GM18520 (cell line): ENCODE measurements at regions not wholly inside any gene's neighbourhood (a gene's known extent, or its start where the extent isn't known, plus 50 kb on each side); places are given as distances from the start of the nearest gene placed in this dataset.
"Not testable (repeated sequence)": the region's sequence is repeated elsewhere in the genome, so short reads cannot be mapped to it uniquely, and the experiment has no call there.

Experiments
- ATAC-seq: cut with Tn5 transposase; IDR thresholded peaks from one replicate; pipeline ENCODE4 v1.9.1; 2021; ENCODE audit not compliant: unreplicated experiment

DNA sequence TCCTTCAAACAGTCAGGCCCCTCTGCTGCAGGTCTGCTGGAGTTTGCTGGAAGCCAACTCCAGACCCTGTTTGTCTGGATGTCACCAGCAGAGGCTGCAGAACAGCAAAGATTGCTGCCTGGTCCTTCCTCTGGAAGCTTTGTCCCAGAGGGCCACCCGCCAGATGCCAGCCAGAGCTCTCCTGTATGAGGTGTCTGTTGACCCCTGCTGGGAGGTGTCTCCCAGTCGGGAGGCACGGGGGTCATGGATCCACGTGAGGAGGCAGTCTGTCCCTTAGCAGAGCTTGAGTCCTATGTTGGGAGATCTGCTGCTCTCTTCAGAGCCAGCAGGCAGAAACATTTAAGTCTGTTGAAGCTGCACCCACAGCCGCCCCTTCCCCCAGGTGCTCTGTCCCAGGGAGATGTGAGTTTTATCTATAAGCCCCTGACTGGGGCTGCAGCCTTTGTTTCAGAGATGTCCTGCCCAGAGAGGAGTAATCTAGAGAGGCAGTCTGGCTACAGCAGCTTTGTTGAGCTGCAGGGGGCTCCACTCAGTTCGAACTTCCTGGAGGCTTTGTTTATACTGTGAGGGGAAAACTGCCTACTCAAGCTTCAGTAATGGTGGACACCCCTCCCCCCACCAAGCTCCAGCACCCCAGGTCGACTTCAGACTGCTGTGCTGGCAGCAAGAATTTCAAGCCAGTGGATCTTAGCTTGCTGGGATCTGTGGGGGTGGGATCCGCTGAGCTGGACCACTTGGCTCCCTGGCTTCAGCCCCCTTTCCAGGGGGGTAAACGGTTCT lies 72.1 kb downstream of the OGFRL1 start:
- not testable (repeated sequence) for ATAC-seq

DNA sequence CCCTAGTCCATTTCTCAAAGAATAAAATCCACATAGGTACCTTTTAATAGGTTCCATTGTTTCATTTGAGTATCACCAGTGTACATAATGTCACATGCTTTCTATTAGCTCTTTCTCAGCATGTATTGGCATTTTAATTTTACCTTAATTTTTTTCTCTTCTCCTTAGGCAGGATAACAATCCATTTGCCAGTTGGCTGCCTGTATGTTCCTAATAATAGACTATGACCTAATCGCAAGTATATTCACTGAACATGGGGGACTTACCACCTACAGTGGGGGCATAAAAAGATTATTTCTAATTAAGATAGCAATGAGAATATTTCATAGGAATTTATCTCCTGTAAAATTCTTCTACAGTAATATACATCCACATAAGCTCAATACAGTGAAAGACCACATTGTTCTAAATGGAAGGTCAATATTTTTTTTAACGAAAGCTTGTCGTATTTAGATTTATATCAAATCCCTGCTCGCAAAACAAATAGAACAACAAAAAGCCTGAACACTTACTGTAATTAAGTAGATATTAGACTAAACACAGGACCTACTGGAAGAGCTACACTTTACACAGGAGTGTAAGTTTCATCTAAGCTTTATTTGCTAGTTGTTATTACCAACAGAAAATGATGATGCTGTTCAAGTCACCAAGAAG lies 76.4 kb downstream of the OGFRL1 start:
- no peak for ATAC-seq

DNA sequence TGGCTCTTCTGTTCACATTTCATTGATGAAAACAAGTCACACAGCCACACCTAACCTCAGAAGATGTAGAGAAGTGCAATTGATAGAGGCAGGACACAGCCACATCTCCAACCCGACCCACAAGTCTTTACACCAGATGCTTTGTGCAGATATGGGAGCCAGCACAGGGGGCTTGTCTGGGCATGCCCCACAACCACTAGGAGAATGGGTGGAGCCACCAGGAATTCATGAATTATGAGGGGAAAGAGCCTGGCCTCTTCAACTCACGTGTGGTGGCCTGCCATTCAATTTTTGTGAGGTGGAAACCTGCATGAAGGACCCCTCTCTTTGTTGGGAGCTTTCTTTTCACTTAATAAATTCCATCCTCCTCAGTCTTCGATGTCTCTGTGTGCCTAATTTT lies 79.1 kb downstream of the OGFRL1 start:
- ATAC-seq: no peak

DNA sequence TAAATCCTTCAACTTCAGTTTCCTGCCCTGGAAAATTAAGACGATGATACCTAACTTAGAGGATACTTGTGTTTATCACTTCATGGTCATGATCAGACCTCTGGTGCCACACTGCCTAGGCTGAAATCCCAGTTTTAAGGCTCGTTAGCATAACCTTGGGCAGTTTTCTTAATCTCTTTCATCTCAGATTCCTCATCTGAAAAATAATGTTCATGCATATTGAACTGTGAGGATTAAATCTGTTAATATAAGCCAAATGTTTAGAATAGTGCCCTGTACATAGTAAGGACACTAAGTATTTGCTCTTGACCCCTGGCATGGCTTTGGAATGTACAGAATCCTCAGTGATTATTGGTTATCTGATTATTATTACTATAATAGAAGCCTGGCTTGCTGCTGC lies 79.7 kb downstream of the OGFRL1 start:
- ATAC-seq: no peak

DNA sequence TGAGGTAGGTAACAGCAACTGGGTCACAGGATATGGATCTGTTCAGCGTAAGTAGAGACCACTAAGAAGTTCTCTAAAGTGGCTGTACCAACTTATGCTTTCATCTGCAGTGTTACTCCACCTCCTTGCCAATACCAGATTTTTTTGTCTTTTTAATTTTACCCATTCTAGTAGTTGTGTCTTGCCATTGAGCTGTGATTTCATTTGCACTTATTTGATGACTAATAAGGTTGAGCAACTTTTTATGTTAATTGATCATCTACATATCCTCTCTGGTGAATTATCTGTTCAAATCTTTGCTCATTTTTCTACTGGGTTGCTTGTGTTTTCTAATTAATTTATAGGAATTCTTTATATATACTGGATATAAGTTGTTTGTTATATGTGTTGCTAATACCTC lies 82.9 kb downstream of the OGFRL1 start:
- ATAC-seq: no peak

DNA sequence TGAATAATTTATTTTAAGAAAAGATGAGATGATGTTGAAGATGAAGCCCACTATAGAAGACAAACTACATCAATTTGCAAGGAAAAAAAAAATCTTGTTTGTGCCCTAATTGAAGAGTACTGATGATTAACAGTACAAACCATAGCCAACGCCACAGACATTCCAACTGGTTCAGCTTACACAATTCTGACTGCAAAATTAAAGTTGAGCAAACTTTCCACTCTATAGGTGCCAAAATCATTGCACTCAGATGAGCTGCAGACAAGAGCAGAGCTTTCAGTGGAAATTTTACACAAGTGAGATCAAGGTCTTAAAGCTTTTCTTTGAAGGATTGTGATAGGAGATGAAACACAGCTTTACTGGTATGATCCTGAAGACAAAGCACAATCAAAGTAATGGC lies 85.3 kb downstream of the OGFRL1 start:
- ATAC-seq: no peak

DNA sequence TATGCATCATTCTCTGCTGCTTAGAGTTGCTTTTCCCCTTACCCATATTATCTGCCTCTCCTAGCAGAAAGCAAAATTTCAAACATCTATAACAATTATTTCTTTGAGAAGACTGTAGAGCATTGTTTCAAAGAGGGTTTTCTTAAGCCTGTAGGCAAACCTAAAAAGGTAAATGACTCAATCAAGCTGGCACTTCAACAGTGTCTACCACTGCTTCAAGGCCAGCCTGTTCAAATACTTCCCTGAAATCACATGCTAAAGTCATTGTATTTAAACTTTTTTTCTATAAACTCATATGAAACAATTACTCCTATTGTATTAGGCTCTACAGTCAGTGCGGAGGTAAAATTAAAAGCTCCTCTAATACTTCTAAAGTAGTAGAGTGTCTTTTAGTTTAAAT lies 87.1 kb downstream of the OGFRL1 start:
- ATAC-seq: no peak

DNA sequence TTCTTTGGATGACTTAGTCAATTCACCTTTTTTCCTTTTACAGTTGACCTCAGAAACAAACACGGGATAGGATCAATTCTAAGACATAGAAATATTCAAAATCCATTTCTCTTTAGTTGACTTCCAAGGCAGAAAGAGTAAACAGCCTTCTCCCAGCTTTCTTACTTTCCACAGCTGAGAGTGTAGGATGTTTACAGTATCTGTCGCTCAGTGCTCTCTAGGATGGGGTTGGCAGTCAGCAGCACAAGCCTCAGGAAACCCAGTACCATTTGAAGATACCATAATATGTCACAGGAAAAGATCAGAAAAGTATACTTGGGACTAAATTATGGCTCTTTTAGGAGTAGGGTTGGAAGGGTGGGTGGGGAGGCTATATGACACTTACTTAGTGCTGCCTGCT lies 88.2 kb downstream of the OGFRL1 start:
- no peak for ATAC-seq

DNA sequence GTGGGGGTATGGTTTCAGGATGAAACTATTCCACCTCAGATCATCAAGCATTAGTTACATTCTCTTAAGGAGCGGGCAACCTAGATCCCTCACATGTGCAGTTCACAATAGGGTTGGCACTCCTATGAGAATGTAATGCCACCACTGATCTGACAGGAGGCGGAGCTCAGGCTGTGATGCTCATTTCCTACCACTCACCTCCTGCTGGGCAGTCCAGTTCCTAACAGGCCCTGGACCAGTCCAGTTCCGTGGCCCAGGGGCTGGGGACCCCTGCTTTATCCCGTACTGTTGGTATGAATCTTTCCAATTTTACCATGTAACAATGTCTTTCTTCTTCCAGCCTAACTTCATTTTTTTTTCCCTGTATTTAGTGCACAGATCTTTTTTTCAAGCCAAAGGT lies 94.9 kb downstream of the OGFRL1 start:
- no peak for ATAC-seq

DNA sequence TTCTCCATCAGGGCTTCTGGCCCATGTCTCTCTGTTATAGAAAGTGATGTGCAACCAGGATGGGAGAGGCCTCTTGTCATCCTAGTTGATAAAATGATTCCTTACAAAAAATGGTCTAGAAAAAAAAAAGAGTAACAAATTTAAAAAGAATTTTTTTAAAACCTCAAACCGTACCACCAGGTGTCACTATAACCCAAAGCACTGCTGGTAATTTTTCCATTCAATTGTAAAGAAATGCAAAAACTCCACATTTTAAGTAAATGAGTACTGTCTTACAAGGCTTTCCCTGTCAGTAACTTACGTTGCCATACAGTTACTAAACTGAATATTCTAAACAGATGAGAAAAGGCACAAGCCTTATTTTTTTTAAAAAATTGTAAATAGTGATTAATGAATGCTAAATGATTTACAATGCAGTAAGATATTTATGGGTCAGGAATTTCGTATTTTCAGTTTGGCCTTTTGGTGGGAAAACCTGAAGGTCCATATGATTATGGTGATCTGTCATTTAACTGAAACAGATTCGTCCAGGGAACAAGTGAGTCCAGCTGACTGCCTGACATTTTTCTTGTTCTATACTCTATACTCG lies 95.4 kb downstream of the OGFRL1 start:
- ATAC-seq: no peak

DNA sequence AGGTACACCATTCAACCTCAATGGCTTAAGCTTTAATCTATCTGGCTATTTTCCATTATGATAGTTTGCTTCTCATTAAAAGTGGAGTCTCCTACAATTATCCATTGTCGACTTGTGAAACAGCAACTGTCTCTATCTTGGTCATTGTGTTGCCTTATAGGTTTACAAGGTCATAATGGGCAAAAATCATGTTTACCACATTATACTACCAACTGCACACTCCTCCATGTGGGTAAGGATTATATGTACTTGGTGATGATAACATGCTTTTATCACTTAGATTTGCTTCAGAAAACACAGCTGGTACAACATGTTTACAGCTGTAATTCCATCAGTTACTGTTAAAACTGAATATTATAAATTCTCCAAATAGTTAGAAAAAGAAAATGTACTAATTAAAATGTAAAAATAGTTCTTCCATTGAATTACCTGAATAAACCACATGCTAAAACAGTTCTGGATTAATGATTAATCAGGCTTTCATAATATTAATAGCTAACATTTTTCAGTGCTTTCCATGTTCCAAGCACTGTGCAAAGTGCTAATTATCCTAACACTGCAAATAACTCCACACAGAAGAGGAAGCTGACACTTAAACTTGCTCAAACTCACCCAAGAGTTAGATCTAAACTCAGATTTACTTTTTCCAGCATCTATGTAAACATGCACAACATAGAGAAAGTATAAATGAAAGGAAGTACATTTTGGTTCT lies 96.7 kb downstream of the OGFRL1 start:
- ATAC-seq: no peak

DNA sequence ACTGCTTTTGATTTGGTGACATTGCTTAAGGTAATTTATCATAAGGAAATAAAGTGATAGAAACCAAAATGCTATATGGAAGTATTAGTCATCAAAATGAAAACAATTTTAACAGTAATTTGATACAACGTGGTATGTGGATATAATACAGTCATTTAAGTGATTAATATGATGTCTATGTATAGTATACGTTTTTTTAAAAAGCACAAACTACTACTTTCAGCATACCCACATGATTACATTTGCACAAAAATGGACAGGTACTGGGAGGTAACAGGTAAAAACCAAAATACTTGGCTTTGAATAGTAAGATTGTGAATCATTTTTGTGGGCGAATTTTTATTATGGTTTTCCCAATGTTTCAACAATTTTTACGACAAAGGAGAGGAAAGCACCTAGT lies 97.6 kb downstream of the OGFRL1 start:
- no peak for ATAC-seq

DNA sequence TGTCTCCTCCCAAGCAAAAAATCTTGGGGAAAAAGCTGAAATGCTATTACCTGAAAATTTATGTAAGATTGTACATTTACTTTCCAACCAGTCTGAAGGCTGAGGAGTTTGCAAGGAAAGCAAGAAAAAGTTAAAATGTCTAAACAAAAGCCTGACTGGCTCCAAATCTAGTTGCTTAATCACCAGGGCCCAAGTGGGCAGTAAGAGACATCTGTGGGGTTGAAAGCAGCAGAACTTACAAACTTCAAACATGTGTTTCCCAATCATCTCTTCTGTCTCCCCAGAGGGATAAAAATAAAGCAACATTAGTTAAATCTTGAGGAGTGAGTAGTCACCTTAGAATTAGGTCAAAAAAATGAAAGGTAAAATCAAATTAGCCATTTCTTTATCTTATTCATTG lies 98.6 kb downstream of the OGFRL1 start:
- no peak for ATAC-seq

DNA sequence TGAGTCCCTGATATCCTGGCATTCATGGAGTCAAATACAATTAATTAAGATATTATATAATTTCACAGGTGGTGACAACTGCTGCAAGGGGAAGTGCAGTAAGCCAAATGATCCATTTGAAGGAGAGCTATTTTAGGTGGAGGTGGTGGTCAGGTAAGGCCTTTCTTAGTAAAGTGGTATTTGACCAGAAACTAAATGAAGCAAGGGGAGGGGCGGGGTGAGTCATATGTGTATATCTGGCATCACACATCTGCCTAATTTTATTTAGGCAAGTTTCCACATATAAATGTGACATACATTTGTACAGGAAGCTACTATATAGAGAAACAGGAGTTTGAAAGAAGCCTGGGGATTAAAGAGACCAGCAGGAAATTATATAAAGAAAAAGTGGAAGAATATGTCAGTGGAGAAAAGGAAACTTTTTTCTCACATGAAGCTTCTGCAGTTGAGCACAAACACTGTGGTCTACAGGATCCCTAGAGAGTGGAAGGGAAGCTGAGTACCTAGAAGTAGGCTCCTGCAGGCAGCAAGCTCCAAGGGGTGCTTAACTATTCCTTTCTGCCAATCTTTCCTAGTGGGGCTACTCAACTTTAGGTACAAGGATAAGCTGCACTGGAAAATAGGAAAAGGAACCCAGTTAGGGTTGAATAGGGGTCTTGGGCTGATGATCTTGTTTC lies 99.6 kb downstream of the OGFRL1 start:
- ATAC-seq: no peak

DNA sequence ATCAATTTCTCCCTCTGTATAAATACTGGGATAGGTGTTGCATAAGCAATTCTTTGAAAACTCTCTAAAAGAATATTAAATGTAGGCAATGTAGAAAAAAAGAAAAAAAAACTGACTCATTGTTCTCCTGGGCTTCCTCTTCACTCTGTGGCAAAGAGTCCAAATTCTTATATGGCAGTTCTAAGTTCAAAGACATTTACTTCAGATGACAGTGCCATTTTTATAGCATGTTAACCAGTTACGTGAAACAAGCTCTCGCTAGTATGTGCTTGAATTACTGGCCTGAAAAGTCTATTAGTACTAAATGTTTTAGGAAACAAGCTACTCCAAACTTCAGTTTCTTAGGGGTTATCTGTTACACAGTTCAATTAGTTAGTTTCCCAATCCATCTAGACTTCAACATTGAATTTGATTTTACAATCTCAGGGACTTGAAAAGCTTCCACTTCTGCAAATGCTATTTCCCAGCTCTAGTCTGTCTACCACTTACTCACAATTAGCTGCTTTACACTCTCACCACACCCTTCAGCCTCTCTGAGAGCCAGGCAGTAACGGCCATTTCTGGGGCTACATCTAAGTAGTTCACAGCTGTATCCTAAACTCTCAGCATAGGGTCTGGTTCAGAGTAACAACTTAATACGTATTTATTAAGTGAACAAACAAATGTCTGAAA lies 100.4 kb downstream of the OGFRL1 start:
- ATAC-seq: no peak

DNA sequence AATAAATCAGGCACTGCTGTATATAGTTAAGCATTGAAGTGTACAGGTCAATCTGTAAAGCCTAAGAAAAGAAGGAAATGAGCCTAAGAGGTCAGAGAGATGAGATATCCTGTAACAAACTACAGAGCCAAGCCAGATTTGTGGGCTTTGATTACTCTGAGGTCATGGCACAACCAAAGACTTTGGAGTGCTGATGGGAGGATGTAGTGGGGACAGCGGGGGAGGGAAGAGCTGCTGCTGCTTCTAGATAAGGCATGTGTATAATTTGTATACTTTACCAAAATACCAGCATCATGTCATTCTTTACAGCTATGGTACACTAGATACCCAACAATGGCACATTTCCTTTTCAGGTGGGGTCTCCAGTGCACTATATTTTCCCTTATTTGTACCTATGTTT lies 102.5 kb downstream of the OGFRL1 start:
- ATAC-seq: no peak

DNA sequence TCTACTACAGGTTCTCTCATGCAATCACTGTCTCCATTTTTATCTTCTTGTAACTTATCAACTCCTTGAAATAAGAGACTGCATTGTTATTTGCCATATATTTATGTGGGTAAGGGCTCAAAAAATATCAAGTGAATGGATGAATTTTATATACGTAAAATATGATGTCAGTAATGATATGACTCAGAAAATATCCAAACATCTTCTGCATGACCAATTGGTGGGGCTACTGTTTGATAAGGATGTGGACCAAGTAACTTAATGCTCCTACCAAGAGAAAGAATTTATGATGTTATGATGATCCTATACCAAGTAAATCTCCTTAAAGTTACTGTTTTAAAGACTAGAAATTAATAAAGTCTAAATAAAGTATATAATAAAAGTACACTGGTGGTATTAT lies 103.7 kb downstream of the OGFRL1 start:
- no peak for ATAC-seq

DNA sequence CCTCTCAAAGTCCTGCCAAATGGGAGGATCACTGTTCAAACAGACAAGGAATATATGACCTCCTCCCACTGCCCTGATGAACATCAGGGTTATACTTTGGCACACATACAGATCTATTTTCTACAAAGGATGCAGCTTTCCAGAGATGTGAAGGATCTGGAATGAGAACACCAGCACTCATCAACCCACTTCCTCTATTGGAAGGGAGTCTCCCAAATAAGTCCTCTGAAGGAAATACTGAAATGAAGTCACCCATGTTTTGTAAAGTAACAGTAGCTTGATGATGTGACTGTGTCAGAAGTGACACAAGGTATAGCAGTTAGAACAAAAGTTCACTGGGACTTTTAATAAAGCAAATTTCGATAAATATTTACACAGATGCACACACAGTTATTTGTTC lies 104.9 kb downstream of the OGFRL1 start:
- ATAC-seq: no peak

DNA sequence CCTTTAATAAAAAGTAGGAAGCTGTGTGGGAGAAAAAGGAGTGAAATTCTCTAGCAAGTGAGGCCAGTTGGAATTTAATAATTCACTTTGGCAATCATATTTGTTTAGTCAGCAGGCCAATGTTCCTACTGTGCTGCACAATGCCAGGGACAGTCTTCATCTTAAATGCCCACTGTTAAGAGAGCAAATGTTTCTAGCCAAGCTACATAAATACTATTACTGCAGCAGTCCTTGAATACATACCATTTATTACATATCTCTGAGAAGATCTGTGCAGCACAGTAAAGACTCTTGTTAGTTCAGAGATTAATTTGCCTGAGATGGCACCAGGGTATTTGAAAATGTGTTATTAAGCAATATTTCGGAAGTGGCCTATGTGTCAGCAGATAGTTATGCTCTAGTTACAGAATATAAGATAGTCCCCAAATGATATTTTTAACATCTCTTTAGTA lies 105.4 kb downstream of the OGFRL1 start:
- no peak for ATAC-seq

DNA sequence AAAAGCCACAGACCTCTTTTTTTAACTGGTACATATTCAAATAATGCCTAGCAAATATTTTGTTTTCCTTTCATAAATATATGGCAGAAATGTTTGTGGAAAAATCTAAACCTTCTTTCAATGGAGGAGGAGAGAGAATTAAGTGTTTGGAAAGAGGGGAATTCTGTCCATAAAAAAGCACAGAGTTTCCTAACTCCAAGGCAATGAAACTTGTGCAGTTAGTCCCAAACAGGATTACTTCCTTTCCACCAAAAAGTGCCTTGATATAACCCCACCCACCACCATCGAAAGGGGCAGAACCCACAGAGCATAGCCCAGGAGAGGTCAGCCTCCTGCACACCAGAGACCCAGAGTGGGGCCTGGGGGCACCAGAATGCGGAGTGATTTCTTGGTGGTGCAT lies 106.3 kb downstream of the OGFRL1 start:
- no peak for ATAC-seq
